HG03521 (cell line): ENCODE measurements at regions not wholly inside any gene's neighbourhood (a gene's known extent, or its start where the extent isn't known, plus 50 kb on each side); places are given as distances from the start of the nearest gene placed in this dataset.
A peak's percentile ranks its signal among the peaks of the same experiment; 100 is the strongest.

Experiments
- ATAC-seq: cut with Tn5 transposase; IDR thresholded peaks from one replicate; pipeline ENCODE4 v1.9.1; 2021; ENCODE audit warnings: mild to moderate bottlenecking, moderate library complexity; ENCODE audit not compliant: unreplicated experiment

DNA sequence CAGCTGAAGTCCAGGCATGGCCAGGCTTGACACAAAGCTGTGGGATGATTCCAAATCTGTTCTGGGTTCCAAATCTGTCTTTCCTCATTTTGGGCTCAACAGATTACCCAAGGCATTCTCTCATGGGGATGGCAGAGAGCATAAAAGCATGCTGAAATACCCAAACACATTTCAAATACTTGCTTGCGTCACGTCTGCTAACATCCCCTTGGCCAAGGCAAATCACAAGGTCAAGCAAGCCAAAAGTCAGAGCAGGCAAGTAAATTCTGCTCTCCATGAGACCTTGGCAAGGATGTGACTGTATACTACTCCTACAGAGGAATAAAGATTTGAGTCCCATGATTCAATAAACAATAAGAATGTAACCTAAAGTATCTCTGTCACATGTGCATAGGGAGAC is 306.7 kb downstream of the EPB41L4A start:
- no peak for ATAC-seq

DNA sequence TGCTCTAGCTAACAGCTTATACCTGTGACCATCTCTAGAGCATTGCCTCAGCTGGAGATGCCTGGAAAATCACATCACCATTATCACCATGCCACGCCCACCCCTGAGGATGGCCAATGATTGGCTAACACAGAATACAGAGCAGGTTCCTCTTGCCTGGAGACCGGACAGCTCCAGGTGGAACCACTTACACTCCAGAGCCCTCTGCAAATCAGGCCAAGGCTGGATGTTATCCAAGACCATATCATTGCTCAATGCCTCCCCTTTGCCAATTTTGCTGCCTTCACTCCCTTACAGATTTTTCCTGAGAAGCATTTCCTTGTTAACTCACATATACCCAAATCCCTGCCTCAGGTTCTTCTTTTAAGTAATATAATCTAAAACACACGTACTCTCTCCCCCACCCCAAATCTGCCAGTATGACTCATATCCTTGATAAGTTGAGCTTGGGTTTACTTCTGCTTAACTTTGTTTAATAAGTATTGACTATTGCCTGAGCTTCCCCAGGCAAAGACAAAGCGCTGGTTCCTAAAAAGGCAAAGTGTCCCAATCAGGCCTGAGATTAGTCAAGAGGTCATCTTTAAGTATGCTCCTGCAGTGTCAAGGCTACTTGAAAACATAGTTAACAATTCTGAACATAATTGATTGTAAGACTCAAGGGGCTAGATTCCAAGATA is 309.6 kb downstream of the EPB41L4A start:
- ATAC-seq, result no peak

DNA sequence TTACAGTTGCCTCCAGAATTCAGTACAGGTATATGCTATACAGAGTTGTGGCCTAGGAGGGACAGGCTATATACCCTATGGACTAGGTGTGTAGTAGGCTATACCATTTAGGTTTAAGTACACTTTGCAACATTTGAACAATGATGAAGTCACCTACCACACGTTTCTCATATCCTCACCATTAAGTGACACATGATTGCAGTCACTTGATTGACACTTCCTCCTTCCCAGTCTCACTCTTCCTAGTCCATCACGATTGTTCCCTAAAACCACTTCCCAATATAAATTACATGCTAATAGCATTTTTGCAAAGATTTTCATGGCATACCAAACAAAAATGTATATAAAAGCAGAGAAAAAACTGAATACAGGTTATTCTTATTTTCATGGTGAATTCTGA is 312.2 kb downstream of the EPB41L4A start:
- ATAC-seq, result no peak

DNA sequence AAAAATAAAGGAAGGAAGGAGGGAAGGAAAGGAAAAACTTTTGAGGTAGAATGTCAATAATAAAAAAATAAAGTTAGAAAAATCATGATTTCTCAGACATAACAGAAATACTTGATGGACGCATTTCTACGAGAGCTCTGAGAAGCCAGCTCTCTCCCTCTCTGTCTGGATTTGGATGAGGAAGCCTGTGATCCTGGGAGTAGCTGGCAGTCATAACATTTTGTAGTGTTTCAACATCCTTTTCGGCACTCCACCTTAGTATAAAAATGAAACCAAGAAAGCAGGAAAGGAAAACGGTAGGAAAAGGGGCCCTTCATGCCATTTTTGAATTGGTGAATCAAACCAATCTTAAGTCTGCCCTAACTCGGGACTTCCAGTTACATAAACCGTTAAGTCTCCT is 321.3 kb downstream of the EPB41L4A start:
- ATAC-seq, result no peak

DNA sequence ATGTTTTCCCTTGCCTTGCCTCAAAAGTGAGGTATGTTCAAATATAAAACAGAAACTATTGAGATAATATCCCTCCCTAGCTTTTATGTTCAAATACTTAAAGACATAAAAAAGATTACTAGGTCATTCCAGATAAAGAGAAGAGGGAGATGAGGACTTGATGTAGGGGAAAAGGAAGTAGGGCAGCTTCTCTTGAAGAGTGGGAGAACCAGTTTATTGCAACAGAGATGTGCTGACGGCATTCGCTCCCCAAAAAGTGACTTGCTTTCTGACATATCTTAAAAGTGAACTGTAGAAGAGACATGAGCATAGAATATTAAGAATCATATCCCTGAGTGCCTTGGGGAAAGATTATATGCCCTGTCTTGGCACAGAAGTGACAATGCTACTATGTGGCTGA is 330.2 kb upstream of the NREP start:
- ATAC-seq, result no peak

DNA sequence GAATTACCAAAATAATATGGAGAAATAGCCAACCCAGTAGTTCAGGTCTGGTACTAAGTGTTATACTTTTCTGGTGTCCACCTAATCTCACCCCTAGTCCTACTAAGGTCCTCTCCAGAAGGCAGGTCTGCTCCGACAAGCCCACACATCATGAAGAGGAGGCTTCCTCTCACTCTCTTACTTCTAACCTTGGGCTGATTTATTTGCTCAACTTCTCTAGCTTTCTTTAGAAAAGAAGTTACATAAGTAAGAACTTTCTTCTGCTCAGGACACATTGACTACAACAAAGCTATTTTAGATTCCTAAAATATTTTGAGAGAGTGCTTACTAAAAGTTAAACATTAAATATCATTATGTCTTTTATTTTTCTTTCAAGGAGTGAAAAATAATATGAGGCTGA is 329.7 kb upstream of the NREP start:
- ATAC-seq, result no peak

DNA sequence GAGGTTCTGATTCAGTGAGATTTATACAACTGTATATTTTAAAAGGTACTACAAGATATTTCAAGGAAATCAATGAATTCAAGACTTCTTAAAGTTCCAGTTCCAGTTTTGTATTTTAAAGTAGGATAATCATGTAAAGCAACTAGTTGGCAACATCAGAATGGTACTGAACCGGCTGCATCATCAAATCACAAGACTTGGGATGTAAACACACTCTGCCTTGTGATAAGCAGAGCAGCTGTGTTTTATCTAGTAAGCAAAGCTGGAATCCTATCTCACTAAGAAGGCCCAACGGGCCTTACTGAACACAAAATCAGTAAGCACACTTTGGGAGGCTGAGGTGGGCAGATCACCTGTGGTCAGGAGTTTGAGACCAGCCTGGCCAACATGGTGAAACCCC is 327.2 kb upstream of the NREP start:
- ATAC-seq, result no peak

DNA sequence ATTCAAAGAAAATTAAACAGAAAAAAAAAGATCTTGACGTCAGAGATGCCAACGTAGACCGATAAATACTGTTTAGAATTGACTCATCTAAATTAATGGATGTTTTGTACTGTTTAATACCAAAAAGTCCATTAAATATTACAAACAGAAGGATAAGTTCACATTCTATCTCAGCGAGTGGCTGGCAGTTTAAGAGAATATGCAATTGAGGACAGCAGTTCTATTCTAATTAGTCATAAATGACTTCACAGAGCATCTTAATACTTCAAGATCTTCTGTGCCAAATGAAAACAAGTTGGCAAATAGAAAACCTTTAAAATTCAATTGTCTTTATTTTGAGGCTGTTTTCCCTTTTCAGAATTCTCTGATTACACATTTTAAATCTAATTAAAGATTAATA is 326.6 kb upstream of the NREP start:
- ATAC-seq, result no peak

DNA sequence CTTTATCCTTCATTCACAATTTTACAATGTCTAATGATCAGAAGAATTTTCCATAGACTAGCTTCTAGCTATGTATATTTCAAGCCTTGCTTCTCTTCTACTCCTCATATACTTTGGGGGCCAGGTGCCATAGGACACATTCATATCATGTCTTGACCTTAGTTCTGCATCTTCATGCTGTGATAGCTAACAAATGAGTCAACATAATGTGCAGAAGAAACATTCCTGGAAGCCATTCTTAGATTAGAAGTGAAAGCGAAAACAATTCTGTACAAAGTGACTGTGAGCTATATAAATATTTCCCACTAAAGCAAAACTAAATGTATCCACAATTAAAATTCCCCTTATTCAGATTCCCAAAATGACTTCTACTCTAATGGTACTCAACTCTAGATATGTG is 320.2 kb upstream of the NREP start:
- ATAC-seq, result peak; percentile 69

DNA sequence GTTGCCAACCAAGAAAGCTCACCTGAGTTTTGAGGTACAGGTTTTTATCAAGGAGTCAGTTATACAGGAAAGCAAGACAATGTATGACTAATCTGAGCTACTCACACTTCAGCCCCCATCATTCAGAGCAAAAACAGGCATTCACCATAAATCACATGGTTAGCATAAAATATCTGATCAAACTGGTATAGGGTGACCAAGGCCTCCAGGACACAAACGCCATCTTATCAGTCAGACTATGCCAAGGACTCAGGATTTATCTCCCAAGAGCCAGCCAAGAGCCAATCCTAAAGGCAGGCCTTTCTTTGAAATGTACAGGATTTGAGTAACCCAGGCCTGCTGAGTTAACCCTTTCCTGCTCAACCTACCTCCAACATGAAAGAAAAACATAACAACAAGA is 313.0 kb upstream of the NREP start:
- ATAC-seq, result no peak

DNA sequence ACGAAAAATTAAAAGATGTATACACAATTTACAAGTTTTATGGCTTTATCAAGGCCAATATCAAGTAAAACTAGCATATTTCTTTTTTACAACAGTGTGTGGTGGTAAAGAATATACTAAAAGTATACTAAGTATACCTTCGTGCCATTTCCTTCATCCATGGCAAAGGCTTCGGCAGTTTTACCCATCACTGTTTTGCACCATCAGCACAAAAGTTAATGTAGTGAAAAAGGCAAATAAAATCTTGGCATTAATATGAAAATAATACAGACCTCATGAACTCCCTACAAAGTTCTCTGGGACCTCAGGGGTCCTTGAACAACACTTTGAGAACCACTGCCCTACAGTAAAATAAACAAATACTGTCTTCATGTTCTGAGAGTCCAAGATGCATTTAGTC is 312.3 kb upstream of the NREP start:
- no peak for ATAC-seq

DNA sequence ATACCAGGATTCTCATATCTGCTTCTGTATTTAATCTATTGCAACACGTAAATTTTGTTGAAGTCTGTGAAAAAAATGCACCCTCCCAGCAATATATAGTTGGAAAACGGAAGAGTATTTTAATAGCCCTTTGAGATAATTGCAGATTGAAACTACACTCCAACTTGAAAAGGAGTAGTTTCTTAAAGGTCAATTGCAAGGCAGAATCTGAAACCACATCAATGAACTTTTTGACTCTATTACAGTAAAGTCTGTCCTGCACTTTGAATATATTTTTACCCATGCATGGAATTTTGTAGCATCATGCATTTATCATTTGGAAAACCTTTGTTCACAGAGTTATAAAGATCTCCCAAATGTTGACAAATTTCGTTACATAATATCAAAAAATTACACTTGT is 311.6 kb upstream of the NREP start:
- ATAC-seq, result no peak

DNA sequence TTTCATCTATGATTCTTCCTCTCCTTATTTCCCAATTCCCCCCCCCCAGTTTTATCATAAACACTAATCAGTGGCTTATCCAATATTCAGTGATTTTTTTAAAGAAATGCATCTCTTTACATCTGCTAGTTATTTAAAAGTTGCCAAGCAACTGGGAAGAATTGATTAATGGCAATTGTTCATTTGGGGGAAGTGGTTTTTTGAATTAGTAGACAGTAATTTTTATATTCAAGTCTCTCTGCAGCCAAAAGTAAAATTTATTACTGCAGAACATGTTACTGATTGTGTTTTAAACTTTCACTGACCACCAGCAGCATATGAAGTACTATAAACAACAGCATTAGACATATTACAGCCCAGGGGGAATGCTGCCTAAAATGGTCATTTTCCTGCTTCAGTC is 308.8 kb upstream of the NREP start:
- ATAC-seq, result no peak

DNA sequence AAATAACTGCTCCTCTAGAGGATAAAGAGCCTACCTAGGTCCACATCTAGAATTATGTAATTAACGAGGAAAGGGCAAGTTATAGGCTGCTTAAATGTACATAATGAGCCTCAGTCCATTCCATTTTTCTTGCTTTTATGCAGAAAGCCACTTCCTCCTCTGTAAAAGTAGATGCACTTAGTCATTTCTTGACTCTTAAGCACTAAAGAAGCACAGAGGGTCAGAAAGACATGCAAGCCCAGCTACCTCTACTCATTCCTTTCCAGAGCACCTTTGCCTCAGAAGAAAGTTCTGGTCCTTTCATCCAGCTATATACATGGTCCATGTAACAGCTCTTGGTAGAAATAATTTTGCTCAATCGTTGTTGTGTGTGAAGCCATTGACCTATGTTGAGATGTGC is 308.0 kb upstream of the NREP start:
- no peak for ATAC-seq

DNA sequence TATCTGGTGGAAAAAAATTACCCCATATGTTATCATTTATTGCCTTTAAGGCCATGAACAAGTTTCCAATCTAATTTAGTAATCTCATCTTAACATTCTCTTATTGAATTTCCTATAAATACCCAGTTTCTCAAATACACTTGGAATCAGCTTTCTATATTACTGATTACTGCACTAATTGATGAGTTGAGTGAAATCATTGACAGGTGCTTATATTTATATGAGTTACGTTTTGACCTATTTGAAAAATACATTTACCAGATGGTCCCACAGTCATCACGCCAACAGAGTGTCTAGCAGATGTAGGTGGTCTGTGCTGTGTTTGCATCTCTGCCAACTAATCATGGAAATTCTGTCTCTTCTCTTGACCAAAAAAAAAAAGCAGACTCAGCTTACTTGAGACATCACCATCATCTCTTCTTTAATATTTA is 307.3 kb upstream of the NREP start:
- ATAC-seq, result no peak

DNA sequence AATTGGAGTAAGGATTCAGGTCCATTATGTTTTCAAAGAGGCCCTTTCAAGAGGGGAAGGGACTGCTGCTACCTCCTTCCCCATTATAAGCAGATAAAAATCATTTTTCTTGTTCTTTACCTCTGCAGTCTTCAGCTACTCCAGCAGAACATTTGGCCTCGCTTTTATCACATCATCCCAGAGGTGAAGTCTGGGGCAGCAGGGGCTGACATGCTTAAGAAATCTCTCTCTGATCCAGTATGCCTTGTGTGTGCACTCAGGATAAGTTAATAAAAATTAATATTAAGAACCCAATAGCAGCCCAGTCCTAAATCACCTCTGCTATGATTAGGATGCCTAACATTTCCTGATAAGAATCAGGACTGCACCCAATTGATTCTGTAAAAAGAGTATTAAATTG is 306.9 kb upstream of the NREP start:
- no peak for ATAC-seq

DNA sequence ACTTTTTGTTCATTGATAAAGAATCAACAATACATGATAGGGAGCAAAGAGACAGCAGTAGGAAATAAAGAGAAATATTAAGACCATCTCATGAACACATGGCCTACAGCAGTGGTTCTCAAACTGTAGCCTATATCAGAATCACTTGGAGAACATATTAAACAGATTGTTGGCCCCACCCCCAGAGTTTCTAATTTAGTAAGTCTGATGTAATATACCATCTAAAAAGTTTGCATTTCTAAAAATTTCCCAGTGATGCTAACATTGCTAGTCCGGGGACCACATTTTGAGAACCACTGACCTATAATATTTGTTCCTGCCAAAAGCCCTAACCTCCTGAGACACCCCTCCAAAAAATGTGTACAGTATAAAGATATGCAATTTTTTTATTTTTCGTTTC is 306.2 kb upstream of the NREP start:
- ATAC-seq, result no peak

DNA sequence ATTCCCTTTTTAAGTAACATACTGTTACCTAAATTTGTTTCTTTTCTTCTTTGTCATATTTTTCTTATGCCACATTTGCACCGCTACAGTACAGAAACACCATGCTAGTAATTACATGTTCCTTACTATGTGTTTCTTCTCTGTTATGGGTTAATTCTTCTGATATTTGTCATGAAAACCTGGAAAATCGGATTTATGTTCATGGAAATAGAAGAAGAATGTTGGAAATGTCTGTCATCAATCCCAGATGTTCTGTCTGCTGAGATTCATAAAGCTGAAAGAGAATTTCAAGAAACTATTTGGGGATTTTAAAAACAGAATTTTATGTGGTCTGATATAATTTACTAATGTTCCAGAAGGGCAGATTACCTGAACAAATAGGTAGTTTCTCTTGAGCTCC is 305.2 kb upstream of the NREP start:
- ATAC-seq, result no peak

DNA sequence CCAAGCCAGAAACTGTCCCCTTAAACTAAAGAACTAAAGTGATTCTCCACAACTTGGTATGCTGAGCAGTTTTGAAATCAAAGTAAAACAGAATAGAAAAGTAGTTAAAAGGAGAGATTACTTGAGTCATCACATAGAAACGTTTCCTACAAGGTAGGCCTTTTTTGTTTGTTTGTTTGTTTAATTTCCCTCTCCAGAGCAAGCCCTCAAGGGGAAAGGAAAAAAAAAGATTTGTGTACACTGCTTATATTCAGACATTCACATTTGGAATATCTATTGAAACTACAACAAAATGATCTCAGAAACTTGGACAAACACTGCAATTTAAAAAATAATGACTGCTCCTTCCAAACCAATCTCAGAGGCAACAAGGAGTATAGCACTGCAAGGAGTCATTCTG is 304.7 kb upstream of the NREP start:
- ATAC-seq, result no peak

DNA sequence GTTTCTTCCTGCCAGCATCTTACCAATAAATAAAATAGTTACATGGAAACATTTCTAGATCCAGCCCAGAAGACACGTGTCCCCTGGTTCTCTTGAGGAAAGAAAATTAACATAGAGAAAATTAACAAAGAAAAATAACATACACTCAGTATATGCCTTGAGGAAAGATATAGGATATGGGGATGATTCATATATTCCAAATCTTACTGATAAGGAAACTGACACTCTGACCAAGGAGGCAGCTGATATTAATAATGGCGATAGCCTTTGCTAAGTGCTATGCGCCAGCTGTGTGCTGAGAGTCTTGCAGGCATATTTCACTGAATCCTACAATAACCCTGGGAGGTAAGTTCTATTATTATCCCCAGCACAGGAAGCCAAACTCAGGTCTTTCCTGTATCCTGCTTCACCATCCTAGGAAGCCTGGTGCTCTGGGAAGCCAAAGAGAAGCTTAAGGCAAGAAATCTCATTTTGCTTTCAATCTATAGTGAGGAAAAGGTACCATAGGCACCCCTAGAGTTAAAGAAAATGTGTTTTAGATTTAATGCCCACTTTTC is 302.7 kb upstream of the NREP start:
- ATAC-seq, result no peak

DNA sequence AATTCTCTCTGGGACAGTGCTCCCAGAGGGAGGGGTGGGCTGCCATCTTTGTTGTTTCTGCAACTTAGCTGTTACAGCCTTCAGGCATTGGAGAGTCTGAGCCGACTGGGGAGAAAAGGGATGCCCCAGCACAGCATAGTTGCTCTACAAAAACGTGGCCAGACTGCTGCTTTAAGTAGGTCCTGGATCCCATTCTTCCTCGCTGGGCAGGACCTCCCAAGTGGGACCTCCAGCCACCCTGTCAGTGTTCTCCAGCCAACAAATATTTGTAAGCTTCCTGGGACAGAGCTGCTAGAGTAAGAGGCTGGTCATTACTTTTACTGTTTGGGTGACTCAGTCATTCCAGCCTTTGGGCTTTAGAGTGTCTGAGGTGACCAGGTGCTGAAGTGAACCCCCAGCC is 292.7 kb upstream of the NREP start:
- no peak for ATAC-seq

DNA sequence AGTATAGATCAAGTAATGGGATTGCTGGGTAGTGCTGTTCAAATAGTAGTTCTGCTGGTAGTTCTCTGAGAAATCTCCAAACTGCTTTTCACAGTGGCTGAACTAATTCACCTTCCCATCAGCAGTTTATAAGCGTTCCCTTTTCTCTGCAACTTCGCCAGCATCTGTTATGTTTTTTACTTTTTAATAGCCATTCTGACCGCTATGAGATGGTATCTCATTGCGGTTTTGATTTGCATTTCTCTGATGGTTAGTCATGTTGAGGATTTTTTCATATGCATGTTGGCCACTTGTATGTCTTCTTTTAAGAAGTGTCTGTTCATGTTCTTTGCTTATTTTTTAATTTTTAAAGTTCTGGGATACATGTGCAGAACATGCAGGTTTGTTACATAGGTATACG is 279.2 kb upstream of the NREP start:
- no peak for ATAC-seq

DNA sequence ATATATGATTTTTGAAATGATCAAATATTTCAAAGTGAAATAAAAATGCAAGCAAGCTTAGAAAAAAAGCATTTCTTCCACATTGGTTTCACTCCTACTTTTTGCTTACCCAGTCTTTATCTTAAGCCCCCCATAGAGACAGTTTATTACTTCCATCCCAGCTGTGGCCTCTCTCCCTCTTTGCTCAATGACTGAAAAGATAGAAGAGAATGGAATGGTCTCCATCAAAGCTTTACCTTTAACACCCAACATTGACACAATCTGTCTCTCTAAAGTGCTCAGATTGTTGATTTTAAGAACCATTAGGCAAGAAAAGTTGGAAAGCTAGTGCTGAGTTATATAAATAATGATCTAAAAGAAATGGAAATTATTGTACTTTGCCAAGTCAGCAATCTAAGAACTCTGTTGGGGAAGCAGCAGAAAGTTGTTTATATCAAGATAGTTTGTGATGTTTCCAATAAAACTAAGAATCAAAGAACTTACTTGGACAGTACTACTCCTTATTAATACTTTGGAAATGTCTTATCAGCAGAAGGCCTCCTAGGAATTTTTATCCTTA is 277.5 kb upstream of the NREP start:
- no peak for ATAC-seq
